NCI-H1105 treated with DMSO at 0.1 percent for 48 hours (cell line): ENCODE measurements at regions not wholly inside any gene's neighbourhood (a gene's known extent, or its start where the extent isn't known, plus 50 kb on each side); places are given as distances from the start of the nearest gene placed in this dataset.

Source experiments
- DNase-seq: peaks from one replicate; lab custom pipeline; 2025; lab: John Stamatoyannopoulos, UW

DNA sequence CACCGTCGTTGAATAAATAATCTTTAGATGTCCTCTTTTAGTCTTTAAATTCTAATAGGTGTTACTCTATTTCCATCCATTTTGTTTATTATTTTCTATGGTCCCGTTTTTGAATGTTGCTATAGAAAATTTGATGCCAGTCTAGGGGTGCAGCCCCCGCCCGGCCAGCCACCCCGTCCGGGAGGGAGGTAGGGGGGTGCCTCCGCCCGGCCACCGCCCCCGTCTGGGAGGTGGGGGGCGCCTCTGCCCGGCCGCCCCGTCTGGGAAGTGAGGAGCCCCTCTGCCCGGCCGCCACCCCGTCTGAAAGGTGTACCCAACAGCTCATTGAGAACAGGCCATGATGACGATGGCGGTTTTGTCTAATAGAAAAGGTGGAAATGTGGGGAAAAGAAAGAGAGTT lies 2372.2 kb upstream of the WWC1 start:
- no peak for DNase-seq

- no peak for DNase-seq
These were observed 2370.8 kb upstream of the WWC1 start for GRCh38 chr5:165920655-165921054.

DNA sequence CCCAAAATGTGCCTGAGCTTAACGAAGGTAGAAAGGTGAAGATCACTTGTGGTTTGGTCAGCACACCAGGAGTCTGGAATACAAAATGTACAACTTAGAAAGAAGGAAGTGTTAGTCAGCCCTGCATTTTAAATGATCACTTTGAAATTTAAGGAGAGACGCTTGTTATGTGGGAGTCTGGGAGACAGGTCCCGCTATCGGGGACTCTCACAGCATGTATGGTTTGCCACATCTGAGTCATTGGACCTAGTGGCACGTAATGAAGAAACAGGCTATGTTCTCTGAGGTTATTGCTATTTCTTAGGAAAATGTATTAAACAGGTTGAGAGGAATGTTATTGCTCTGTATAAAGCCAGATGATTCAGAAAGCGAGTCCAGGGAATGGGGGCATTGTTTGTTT lies 2362.5 kb upstream of the WWC1 start:
- no peak for DNase-seq

GRCh38 chr5:165940541-165940940 lies 2350.9 kb upstream of the WWC1 start:
- DNase-seq = no peak

- DNase-seq = no peak
These were observed 2334.6 kb upstream of the WWC1 start for GRCh38 chr5:165956854-165957253.

DNA sequence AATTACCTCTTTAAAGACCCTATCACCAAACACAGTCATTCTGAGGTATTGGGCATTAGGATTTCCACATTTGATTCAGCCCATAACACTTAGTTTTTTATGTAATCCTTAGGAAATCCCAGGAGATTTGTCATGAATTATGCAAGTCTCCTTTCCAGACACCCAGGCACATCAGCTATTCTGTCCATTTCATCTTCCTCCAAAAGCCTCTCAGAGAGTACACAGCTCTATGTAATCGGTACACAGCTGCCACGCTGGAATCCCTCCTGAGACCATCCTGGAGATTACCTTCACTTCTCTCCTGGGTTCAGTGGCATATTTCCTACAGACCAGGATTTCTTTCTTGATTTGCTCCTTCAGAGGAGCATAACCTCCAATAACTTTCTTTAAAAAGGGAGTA lies 2309.8 kb upstream of the WWC1 start:
- DNase-seq = no peak

DNA sequence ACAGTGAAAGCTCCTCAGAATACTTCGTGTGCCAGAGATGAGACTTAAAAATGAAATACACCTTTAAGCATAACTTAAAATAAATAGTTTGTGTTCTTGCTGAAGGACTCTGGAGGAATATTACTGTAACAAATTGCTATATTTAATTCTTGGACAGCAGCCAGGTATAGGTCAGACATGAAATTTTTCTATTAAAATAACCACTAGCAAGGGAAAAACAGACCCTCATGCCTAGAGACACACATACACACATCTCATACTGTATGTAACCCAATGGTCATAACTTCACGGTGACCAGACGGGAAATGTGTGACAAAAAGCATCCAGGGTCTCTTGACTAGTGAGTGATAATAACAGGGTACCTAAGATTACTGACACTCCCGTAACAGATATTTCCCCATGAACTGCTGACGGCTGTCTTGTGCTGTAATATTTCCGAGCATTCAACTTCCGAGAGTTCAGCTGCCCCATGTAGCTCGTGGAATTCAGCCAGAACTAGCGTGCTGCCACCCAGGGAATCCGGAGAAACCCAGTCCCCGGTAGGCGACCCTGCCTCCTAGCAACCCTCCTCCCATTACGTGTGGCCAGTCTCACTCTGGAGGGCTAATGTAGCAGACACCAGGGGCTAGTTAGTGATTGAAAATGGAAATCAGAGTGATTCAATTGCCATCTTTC lies 2295.1 kb upstream of the WWC1 start:
- DNase-seq = peak; percentile 3

DNA sequence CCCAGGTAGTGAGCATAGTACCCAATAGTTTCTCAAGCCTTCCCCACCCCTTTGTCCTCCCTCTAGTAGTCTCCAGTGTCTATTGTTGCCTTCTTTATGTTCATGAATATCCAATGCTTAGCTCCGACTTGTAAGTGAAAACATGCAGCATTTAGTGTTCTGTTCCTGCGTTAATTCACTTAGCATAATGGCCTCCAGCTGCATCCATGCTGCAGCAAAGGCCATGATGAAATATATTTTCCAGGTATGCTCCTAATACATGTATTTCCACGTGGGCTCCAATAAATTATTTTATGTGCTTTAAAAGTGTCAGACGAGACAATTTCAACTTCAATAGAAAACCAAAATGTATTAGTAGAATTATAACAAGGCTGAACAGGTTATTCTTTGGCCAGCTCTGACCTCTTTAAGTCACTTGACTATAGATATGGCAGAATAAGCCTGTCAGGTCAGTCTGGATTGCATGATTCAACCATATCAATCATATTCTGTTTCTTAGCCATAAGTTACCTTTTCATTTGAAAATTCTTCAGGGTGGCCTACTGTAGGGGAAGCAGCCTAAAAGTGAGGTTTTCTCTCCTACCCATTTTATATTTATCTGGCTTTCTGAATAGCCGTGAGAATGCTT lies 2291.6 kb upstream of the WWC1 start:
- DNase-seq = no peak

- no peak for DNase-seq
These were observed 2287.4 kb upstream of the WWC1 start for GRCh38 chr5:166004006-166004405.

- DNase-seq = no peak
These were observed 2278.0 kb upstream of the WWC1 start for GRCh38 chr5:166013415-166013814.

- no peak for DNase-seq
These were observed 2277.2 kb upstream of the WWC1 start for GRCh38 chr5:166014256-166014655.

GRCh38 chr5:166018716-166019115 lies 2272.7 kb upstream of the WWC1 start:
- DNase-seq = no peak

DNA sequence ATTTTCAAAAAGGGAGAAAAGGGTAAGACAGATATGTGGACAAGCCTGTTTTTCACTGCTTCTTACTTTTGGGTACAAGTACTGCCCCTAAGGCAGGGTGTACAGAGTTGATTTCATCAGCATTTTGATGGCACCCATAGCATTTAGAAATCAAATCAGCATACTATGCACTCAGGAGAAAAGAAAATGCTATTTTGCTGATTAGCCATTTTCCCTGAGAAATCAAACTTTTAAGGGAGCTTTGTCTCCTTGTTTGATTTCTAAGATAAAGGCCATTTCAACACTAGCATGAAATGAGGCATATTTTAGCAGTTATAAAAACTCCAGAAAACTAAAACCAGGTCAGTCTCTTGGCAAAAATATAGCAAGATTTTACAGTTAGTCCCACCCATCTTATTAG lies 2269.4 kb upstream of the WWC1 start:
- no peak for DNase-seq

- DNase-seq = no peak
These were observed 2266.5 kb upstream of the WWC1 start for GRCh38 chr5:166024970-166025369.

- no peak for DNase-seq
These were observed 2263.9 kb upstream of the WWC1 start for GRCh38 chr5:166027582-166027981.

DNA sequence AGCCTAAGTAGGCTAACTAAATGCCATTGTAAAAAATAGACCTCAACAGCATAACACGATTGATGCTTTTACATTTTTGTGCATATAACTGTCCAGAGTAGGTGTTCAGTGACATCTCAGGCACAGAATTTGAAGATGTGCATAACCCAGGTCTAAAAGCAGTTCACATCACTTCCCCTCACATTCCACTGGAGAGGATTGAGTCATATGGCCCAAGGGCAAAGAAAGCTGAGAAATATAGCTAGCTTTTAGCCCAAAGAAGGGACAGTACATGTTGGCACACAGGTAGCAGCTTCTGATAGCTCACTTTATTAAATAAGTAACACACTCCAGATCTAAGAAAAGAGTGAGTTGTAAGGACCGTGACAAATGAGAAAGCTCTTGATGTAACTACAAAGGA lies 2259.5 kb upstream of the WWC1 start:
- no peak for DNase-seq

- DNase-seq = no peak
These were observed 2258.8 kb upstream of the WWC1 start for GRCh38 chr5:166032601-166033000.

- no peak for DNase-seq
These were observed 2245.5 kb upstream of the WWC1 start for GRCh38 chr5:166045961-166046360.

DNA sequence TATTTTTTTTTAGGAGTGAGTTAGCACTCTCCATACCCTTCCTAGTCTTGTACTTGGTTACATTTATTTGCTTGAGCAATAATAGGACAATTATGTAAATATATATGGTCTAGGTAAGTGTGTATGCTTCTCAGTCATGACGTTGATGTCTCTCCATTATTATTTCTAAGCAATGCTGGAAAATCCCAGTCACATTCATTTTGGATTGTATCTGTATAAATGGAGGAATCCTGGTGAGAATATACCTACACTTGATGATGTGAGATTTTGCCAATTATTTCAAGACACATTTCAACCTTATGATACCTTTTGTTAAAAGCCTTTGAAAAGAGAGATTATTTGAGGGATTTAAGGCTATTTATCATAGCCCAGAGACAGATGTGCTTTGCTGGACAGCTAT lies 2244.5 kb upstream of the WWC1 start:
- no peak for DNase-seq

DNA sequence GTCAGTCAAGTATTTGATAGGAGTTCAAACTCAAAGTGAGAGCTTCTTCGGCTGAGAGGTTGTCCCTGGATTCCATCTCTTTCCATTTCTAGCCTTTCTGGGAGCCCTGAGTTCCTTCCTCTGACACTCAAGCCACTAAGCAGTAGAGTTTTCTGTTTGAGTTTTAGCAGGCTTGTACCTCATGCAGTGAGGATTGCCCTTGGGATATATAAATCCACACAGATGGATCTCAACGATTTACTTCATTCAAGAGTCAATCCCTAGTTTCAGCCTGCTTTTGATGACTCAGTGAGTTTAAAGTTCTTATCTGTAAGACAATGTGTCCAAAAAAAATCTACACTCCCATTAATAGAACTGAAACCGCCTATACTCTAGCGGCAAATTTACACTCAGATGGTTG lies 2240.9 kb upstream of the WWC1 start:
- no peak for DNase-seq

DNA sequence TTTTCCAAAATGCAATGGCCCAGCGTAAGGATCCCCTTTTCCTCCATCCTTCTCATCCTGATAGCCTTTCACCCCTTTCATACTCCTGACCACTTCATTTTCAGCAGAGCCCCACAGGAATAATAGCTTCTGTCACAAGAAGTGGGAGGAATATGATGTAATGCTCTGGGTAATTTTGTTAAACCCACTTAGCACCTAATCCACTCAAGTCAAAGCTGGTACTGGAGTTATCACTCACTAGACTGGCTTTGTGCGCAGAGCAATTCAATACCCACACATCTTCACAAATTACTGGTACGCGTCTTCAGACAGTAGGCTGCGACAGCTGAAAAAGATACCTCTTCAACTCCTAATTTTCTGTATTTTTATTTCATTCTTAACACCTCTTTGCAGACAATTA lies 2232.8 kb upstream of the WWC1 start:
- DNase-seq = no peak

GRCh38 chr5:166062094-166062493 lies 2229.4 kb upstream of the WWC1 start:
- no peak for DNase-seq

GRCh38 chr5:166062719-166063118 lies 2228.7 kb upstream of the WWC1 start:
- DNase-seq = no peak

DNA sequence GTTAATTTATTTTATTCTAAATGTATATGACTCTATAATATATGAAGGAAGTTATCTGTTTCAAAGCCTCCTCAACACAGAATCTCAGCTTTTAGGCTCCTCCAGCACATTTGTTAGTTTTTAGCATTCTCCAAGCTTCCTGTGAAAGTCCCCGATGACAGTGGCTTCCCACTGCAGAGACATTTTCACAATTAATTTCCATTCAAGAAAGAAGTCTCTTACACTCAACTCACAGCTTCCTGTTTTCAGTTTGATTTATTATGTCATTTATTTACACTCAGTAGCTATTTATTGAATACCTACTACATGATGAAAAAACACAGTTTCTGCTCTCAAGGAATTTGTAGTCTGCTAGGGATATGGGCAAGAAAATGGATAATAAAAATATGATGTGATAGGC lies 2228.2 kb upstream of the WWC1 start:
- DNase-seq = no peak
